ENCODE measurements at regions not wholly inside any gene's neighbourhood (a gene's known extent, or its start where the extent isn't known, plus 50 kb on each side); places are given as distances from the start of the nearest gene placed in this dataset.

- no peak for DNase-seq (ENCODE audit: insufficient read length, low spot score)
- no peak for FAIRE-seq
- TF ChIP-seq POLR2A (IDR thresholded peaks at IDR 0.05; ENCODE audit: low read depth, low read length) = no peak
Observed at GRCh38 chr20:57877131-57877824, 167.5 kb upstream of the PMEPA1 start.

- TF ChIP-seq POLR2A (IDR thresholded peaks at IDR 0.05; ENCODE audit: low read depth, low read length) = no peak
- no peak for FAIRE-seq
Observed at GRCh38 chr20:57876163-57876562, 166.3 kb upstream of the PMEPA1 start.

GRCh38 chr20:57874141-57874540, 164.3 kb upstream of the PMEPA1 start:
- DNase-seq (ENCODE audit: insufficient read length, low spot score) (no peak), FAIRE-seq (no peak)
- TF ChIP-seq POLR2A (IDR thresholded peaks at IDR 0.05; ENCODE audit: low read depth, low read length) = no peak

More at GRCh38 chr20:57876163-57876562, 166.3 kb upstream of the PMEPA1 start:
- DNase-seq (ENCODE audit: insufficient read length, low spot score) = no peak

GRCh38 chr20:57872816-57873409, 163.1 kb upstream of the PMEPA1 start:
- no peak for TF ChIP-seq POLR2A (IDR thresholded peaks at IDR 0.05; ENCODE audit: low read depth, low read length)
- DNase-seq (ENCODE audit: insufficient read length, low spot score) (no peak), FAIRE-seq (no peak)

- no peak for FAIRE-seq
- TF ChIP-seq POLR2A (IDR thresholded peaks at IDR 0.05; ENCODE audit: low read depth, low read length) = no peak
- no peak for DNase-seq (ENCODE audit: insufficient read length, low spot score)
Observed at GRCh38 chr20:57871237-57871632, 161.4 kb upstream of the PMEPA1 start.

GRCh38 chr20:57870597-57871236, 160.9 kb upstream of the PMEPA1 start:
- TF ChIP-seq POLR2A (IDR thresholded peaks at IDR 0.05; ENCODE audit: low read depth, low read length) = no peak
- FAIRE-seq (no peak), DNase-seq (ENCODE audit: insufficient read length, low spot score) (no peak)

GRCh38 chr20:57869951-57870315, 160.1 kb upstream of the PMEPA1 start:
- no peak for FAIRE-seq
- TF ChIP-seq POLR2A (IDR thresholded peaks at IDR 0.05; ENCODE audit: low read depth, low read length) = no peak

GRCh38 chr20:57869291-57869950, 159.6 kb upstream of the PMEPA1 start:
- FAIRE-seq (no peak), DNase-seq (ENCODE audit: insufficient read length, low spot score) (no peak)
- TF ChIP-seq POLR2A (IDR thresholded peaks at IDR 0.05; ENCODE audit: low read depth, low read length) = no peak

More at GRCh38 chr20:57869951-57870315, 160.1 kb upstream of the PMEPA1 start:
- no peak for DNase-seq (ENCODE audit: insufficient read length, low spot score)

- no peak for DNase-seq (ENCODE audit: insufficient read length, low spot score)
- no peak for FAIRE-seq
- TF ChIP-seq POLR2A (IDR thresholded peaks at IDR 0.05; ENCODE audit: low read depth, low read length) = no peak
Observed at GRCh38 chr20:57868310-57868709, 158.5 kb upstream of the PMEPA1 start.

- no peak for TF ChIP-seq POLR2A (IDR thresholded peaks at IDR 0.05; ENCODE audit: low read depth, low read length)
- DNase-seq (ENCODE audit: insufficient read length, low spot score) (no peak), FAIRE-seq (no peak)
Observed at GRCh38 chr20:57867807-57868206, 158.0 kb upstream of the PMEPA1 start.

- no peak for FAIRE-seq
- DNase-seq (ENCODE audit: insufficient read length, low spot score) = no peak
Observed at GRCh38 chr20:57867181-57867803, 157.5 kb upstream of the PMEPA1 start.

GRCh38 chr20:57866250-57867106, 156.7 kb upstream of the PMEPA1 start:
- no peak for DNase-seq (ENCODE audit: insufficient read length, low spot score)
- no peak for FAIRE-seq
- TF ChIP-seq POLR2A (IDR thresholded peaks at IDR 0.05; ENCODE audit: low read depth, low read length) = no peak

More at GRCh38 chr20:57867181-57867803, 157.5 kb upstream of the PMEPA1 start:
- TF ChIP-seq POLR2A (IDR thresholded peaks at IDR 0.05; ENCODE audit: low read depth, low read length) = no peak

GRCh38 chr20:57865266-57865665, 155.5 kb upstream of the PMEPA1 start:
- no peak for TF ChIP-seq POLR2A (IDR thresholded peaks at IDR 0.05; ENCODE audit: low read depth, low read length)
- no peak for FAIRE-seq
- DNase-seq (ENCODE audit: insufficient read length, low spot score) = no peak

Measured in H54 (cell line).